Hepatocyte (in vitro differentiated cells): ENCODE measurements at regions not wholly inside any gene's neighbourhood (a gene's known extent, or its start where the extent isn't known, plus 50 kb on each side); places are given as distances from the start of the nearest gene placed in this dataset.

Experiments
- EZH2phosphoT487 ChIP-seq: fragments of 200-600 bp; sonication (generic); IDR thresholded peaks from one replicate; pipeline ENCODE4 v1.6.1; 2018; ENCODE audit warnings: antibody characterized with exemption, mild to moderate bottlenecking, low read depth, moderate library complexity; ENCODE audit not compliant: unreplicated experiment, severe bottlenecking
- TF ChIP-seq, protein P1 (sequence below): fragments of 200-600 bp; sonication (generic); IDR thresholded peaks from 2 replicates; pipeline ENCODE4 v1.5.1; 2016; ENCODE audit warnings: antibody characterized with exemption, mild to moderate bottlenecking; ENCODE audit not compliant: poor library complexity

GRCh38 chr2:78601113-78601512 lies 424.4 kb upstream of the REG3G start:
- TF ChIP-seq, protein P1, sequence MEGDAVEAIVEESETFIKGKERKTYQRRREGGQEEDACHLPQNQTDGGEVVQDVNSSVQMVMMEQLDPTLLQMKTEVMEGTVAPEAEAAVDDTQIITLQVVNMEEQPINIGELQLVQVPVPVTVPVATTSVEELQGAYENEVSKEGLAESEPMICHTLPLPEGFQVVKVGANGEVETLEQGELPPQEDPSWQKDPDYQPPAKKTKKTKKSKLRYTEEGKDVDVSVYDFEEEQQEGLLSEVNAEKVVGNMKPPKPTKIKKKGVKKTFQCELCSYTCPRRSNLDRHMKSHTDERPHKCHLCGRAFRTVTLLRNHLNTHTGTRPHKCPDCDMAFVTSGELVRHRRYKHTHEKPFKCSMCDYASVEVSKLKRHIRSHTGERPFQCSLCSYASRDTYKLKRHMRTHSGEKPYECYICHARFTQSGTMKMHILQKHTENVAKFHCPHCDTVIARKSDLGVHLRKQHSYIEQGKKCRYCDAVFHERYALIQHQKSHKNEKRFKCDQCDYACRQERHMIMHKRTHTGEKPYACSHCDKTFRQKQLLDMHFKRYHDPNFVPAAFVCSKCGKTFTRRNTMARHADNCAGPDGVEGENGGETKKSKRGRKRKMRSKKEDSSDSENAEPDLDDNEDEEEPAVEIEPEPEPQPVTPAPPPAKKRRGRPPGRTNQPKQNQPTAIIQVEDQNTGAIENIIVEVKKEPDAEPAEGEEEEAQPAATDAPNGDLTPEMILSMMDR: no peak
- TF ChIP-seq EZH2phosphoT487: no peak
